K562 (cell line): ENCODE measurements at regions not wholly inside any gene's neighbourhood (a gene's known extent, or its start where the extent isn't known, plus 50 kb on each side); places are given as distances from the start of the nearest gene placed in this dataset.

Experiments used
- ATAC-seq: fragments of 200-7000 bp; cut with Tn5 transposase; 3 replicates; pipeline ENCODE4 v1.9.1; 2020; ENCODE audit warnings: moderate library complexity
- BruUV-seq: library from RNA; stranded (reverse); fragments of 400-500 nt; replicated peaks from 2 replicates; lab custom pipeline; 2021; lab: Mats Ljungman, UMichigan
- CTCF ChIA-PET: fragments of 300-600 bp; formaldehyde crosslinking; extraction: SDS; loops from one replicate; lab custom pipeline; 2021; ENCODE audit warnings: low intra/inter-chr PET ratio; lab: Yijun Ruan, JAX
- POLR2A ChIA-PET: fragments of 300-600, 350-650 bp; sonication (Branson Sonifier 250); formaldehyde crosslinking; extraction: SDS; loops from one replicate; lab custom pipeline; 2021; ENCODE audit warnings: antibody characterized with exemption, inconsistent platforms; lab: Yijun Ruan, JAX
- DNase-seq, 4 experiments: peaks; one replicate each; pipeline versions ENCODE4 v3.0.0 to v3.0.0-alpha.2; 2011 to 2018; ENCODE audit warnings: low spot score in 3 of 4, mixed read lengths in 3 of 4; ENCODE audit errors: extremely low read depth in 1 of 4
- FAIRE-seq: peaks from 2 replicates; lab custom pipeline; 2011; peaks lifted over from hg19 to GRCh38; lab: Jason Lieb, UNC
- H2AFZ ChIP-seq: 2 replicates; pipeline ENCODE4 v1.6.0; 2011; ENCODE audit warnings: low read depth, low read length, control low read depth, inconsistent platforms
- H3K27ac ChIP-seq: fragments of 200-600 bp; 3 replicates; pipeline ENCODE4 v1.8.0; 2011; ENCODE audit warnings: low read depth, mild to moderate bottlenecking, control low read depth, inconsistent platforms, low read length, moderate library complexity, mixed read lengths; ENCODE audit errors: extremely low read depth
- H3K27me3 ChIP-seq, 2 experiments: fragments of 300-600 bp in 1 of 2; 2 replicates in 1 of 2; 3 replicates in 1 of 2; pipeline versions ENCODE4 v1.6.0 to v1.8.0; 2011; ENCODE audit warnings: inconsistent platforms in 2 of 2, low read length in 2 of 2, mild to moderate bottlenecking in 1 of 2, mixed read lengths in 1 of 2, moderate library complexity in 1 of 2; ENCODE audit not compliant: control insufficient read depth in 2 of 2, insufficient read depth in 2 of 2
- H3K36me3 ChIP-seq: fragments of 300-600 bp; 3 replicates; pipeline ENCODE4 v1.8.0; 2011; ENCODE audit warnings: mild to moderate bottlenecking, low read length, inconsistent platforms; ENCODE audit not compliant: control insufficient read depth, insufficient read depth
- H3K4me1 ChIP-seq, 2 experiments: fragments of 200-600 bp in 1 of 2; replicated peaks in 1 of 2; 2 replicates in 1 of 2; 3 replicates in 1 of 2; pipeline versions ENCODE4 v1.5.1 to v1.8.0; 2011; ENCODE audit warnings: inconsistent platforms in 2 of 2, low read length in 2 of 2, mild to moderate bottlenecking in 1 of 2, mixed read lengths in 1 of 2, moderate library complexity in 1 of 2; ENCODE audit not compliant: control insufficient read depth in 2 of 2, insufficient read depth in 2 of 2
- H3K4me2 ChIP-seq: 2 replicates; pipeline ENCODE4 v1.6.1; 2011; ENCODE audit warnings: low read length, control low read depth, inconsistent platforms, mixed read lengths; ENCODE audit not compliant: insufficient read depth
- H3K4me3 ChIP-seq: fragments of 200-600 bp; sonication (generic), shearing (Covaris generic); 2 replicates; pipeline ENCODE4 v1.5.1; 2016; ENCODE audit warnings: control low read depth, inconsistent platforms
- H3K79me2 ChIP-seq: fragments of 200-600 bp; 3 replicates; pipeline ENCODE4 v1.8.0; 2011; ENCODE audit warnings: low read length, inconsistent platforms; ENCODE audit not compliant: control insufficient read depth, insufficient read depth
- H3K9ac ChIP-seq, 2 experiments: 2 replicates each; pipeline versions ENCODE4 v1.6.0 to v1.6.1; 2011; ENCODE audit warnings: low read depth in 2 of 2, low read length in 2 of 2, control low read depth in 1 of 2, inconsistent platforms in 1 of 2, mild to moderate bottlenecking in 1 of 2, mixed read lengths in 1 of 2; ENCODE audit not compliant: insufficient read depth in 1 of 2
- H3K9me1 ChIP-seq: one replicate; pipeline ENCODE4 v1.6.0; 2011; ENCODE audit warnings: inconsistent platforms, mild to moderate bottlenecking, low read length, moderate library complexity; ENCODE audit not compliant: control insufficient read depth, insufficient read depth
- H3K9me3 ChIP-seq: replicated peaks from 2 replicates; pipeline ENCODE4 v1.5.1; 2011; ENCODE audit warnings: low read depth, low read length, inconsistent platforms; ENCODE audit not compliant: control insufficient read depth, insufficient read depth
- H4K20me1 ChIP-seq: replicated peaks from 2 replicates; pipeline ENCODE4 v1.6.1; 2011; ENCODE audit warnings: low read length, inconsistent platforms, mixed read lengths; ENCODE audit not compliant: control insufficient read depth, insufficient read depth
- POLR2A ChIP-seq: fragments of 450-650 bp; conservative IDR thresholded peaks from 2 replicates; pipeline ENCODE4 v1.6.1; 2016
- RAD21 ChIP-seq, 2 experiments: fragments of 250-450 bp in 1 of 2; fragments of 450-650 bp in 1 of 2; sonication (Bioruptor Pico) in 1 of 2; formaldehyde crosslinking in 1 of 2; IDR thresholded peaks in 1 of 2; conservative IDR thresholded peaks in 1 of 2; 2 replicates each; pipeline versions ENCODE4 v1.4.0 to v1.8.0; 2020 to 2022; ENCODE audit warnings: mild to moderate bottlenecking in 2 of 2, moderate library complexity in 1 of 2
- ZFP36 ChIP-seq: fragments of 150-350 bp; IDR thresholded peaks from 2 replicates; pipeline ENCODE4 v1.6.1; 2018; ENCODE audit warnings: low read length, low read depth; ENCODE audit not compliant: partially characterized antibody
- ZNF197 ChIP-seq: fragments of 200-800 bp; sonication (Bioruptor generic); IDR thresholded peaks from 2 replicates; pipeline ENCODE4 v1.6.1; 2016; ENCODE audit warnings: low read depth, missing genetic modification characterization, missing compliant biosample characterization
- ZNF354B ChIP-seq: fragments of 250-450 bp; sonication (Bioruptor Pico); IDR thresholded peaks from 2 replicates; pipeline ENCODE4 v1.4.0; 2020
- ZNF695 ChIP-seq: fragments of 450-650 bp; formaldehyde crosslinking; IDR thresholded peaks from 2 replicates; pipeline ENCODE4 v1.4.0; 2020; ENCODE audit warnings: mild to moderate bottlenecking, moderate library complexity
- WGBS: fragments of 100-300 bp; shearing (Covaris generic); methylation state at CpG from one replicate; pipeline ENCODE4 v1.1.6; 2016; ENCODE audit warnings: low coverage, mixed read lengths; ENCODE audit not compliant: insufficient coverage; ENCODE audit errors: missing lambda C conversion rate; 5-methylcytosine and 5-hydroxymethylcytosine counted together
- in situ Hi-C: fragments of 300-500 bp; cut with MboI; formaldehyde crosslinking; loops from 4 replicates; pipeline ENCODE4 v1.15.0; 2018; ENCODE audit warnings: inconsistent platforms, mixed read lengths
- intact Hi-C: fragments of 100-400 bp; cut with micrococcal nuclease; formaldehyde crosslinking; loops from 2 replicates; pipeline ENCODE4 v1.14.2; 2022
- TF ChIP-seq, protein P1 (sequence below): sonication (generic); formaldehyde crosslinking; IDR thresholded peaks from 2 replicates; pipeline ENCODE4 v1.8.1; 2023; ENCODE audit warnings: mild to moderate bottlenecking, missing genetic modification reagents, moderate library complexity
- TF ChIP-seq, protein P2 (sequence below): sonication (generic); formaldehyde crosslinking; IDR thresholded peaks from 2 replicates; pipeline ENCODE4 v1.8.1; 2022; ENCODE audit warnings: missing genetic modification reagents

DNA sequence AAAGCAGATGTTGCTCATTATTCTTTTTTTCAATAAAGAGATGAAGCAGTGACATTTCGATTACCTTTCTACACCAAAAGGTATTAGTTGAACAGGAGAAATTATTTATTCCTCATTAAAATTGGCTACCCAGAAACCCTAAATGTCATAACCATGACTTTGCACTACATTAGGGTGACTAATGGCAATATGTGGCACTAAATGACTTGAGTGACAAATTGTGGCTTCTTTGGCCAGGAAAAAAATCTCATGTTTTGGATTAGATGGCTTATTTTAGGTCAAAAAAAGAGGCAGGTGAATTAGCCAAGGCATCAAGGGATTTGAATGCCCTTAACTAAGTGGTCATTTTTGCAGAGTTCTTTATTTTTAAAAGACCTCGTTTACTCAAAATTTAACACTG is 353.9 kb downstream of the NDFIP2 start (continued):
- TF ChIP-seq, protein P1, sequence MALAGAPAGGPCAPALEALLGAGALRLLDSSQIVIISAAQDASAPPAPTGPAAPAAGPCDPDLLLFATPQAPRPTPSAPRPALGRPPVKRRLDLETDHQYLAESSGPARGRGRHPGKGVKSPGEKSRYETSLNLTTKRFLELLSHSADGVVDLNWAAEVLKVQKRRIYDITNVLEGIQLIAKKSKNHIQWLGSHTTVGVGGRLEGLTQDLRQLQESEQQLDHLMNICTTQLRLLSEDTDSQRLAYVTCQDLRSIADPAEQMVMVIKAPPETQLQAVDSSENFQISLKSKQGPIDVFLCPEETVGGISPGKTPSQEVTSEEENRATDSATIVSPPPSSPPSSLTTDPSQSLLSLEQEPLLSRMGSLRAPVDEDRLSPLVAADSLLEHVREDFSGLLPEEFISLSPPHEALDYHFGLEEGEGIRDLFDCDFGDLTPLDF = no peak
- TF ChIP-seq ZNF197 = no peak
- TF ChIP-seq, protein P2, sequence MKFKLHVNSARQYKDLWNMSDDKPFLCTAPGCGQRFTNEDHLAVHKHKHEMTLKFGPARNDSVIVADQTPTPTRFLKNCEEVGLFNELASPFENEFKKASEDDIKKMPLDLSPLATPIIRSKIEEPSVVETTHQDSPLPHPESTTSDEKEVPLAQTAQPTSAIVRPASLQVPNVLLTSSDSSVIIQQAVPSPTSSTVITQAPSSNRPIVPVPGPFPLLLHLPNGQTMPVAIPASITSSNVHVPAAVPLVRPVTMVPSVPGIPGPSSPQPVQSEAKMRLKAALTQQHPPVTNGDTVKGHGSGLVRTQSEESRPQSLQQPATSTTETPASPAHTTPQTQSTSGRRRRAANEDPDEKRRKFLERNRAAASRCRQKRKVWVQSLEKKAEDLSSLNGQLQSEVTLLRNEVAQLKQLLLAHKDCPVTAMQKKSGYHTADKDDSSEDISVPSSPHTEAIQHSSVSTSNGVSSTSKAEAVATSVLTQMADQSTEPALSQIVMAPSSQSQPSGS (CRISPR knock-in tag) = no peak
- no peak for TF ChIP-seq ZNF695 (CRISPR knock-in tag)

DNA sequence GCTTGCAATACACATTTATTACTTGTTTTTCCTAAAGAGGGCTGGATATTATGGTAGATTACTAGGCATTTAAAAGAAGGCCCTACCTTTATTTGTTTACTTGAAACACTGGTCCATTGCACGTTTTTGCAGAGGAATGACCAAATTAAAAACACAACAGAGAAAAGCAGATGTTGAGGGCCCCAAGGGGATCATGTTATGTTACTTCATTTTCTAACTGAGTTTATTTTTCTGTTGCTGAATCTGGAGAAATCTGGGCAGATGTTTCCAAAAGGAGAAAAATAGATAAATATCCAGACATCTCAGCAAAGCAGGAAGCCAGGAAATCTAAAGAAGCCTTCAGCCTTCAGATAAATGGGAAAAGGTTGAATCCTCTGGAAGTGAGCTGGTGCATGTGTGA is 353.0 kb downstream of the NDFIP2 start:
- WGBS = 0% methylated on average over 1 of the region's 1 CpG
- no peaks in the 10 kb centered on the region for H3K79me2 ChIP-seq
- no TSS peak for BruUV-seq
- no peaks in the 10 kb centered on the region for H3K4me1 ChIP-seq
- H3K27me3 ChIP-seq = no peaks in the 10 kb centered on the region
- no peak overlapping the region for H3K27ac ChIP-seq
- H3K9me1 ChIP-seq = no peaks in the 10 kb centered on the region
- H4K20me1 ChIP-seq = no peaks in the 10 kb centered on the region
- no peak overlapping the region for H3K4me2 ChIP-seq
- ChIA-PET POLR2A (interaction anchor here (0.6 to 0.7 kb wide), 2 partner anchors 175 to 578 kb away, joined by 3 read pairs; no protein-coding TSS in a partner anchor), CTCF (no interaction called here)
- in situ Hi-C loops = no loop called here
- no peak overlapping the region for H3K9ac ChIP-seq
- H3K4me3 ChIP-seq = no peak overlapping the region
- FAIRE-seq (no peak), DNase-seq (no peak), ATAC-seq (no peak)
- no peak for TF ChIP-seq ZNF354B (CRISPR knock-in tag)
- no peak for TF ChIP-seq RAD21 (CRISPR knock-in tag; conservative IDR thresholded peaks at IDR 0.05 in 1 of 2, IDR thresholded peaks at IDR 0.05 in 1 of 2)
- TF ChIP-seq ZFP36 = no peak
- TF ChIP-seq POLR2A = no peak
- intact Hi-C loops = no loop called here
- no peaks in the 10 kb centered on the region for H3K9me3 ChIP-seq
- no peaks in the 10 kb centered on the region for H3K36me3 ChIP-seq
- H2AFZ ChIP-seq = no peak overlapping the region
